ENCODE measurements at regions not wholly inside any gene's neighbourhood (a gene's known extent, or its start where the extent isn't known, plus 50 kb on each side); places are given as distances from the start of the nearest gene placed in this dataset.

DNA sequence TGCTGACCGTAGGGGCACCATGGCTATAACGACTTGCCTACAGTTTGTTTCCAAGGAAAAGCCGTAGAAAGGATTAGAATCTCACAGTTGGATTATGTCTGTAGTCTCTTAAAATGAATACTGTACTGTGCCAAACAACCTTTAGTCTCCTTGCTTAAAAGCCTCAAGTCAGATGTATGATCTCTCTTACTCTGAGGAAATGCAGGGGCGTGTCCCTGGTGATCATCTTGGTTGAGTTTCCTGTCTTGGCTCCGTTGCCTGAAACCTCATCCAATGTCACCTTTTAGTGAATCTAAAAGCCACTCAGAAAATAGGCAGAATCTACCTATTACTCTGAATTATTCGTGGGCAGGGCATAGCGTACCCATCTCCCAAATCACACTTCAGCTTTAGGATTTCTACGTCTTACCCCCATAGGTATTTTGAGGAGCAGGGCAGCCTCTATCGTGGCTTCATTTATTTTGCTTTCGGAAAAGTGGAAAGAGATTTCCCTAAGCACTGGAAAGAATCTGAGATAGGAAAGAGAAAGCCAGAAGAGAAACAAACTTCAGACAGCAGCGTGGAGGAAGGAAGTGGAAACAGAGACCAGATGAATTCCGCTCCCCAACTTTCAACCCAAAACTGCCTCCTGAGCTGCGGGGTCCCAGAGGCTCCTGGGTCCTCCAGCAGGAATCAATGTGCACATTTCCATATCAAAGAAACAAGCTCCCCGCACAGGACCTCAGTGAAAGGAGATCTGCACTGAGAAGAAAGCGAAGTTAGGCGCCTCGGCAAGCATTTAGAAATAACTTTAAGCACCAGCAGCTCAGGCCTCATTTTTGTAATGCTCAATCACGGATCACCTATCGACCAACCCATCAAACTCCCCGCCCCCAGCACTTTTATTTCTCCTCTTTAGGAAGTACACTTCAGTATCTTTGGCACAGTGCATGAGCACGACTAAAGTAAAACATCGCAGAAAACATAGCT, 245.8 kb downstream of the ETS1 start:
- no peak for DNase-seq (ENCODE audit: low spot score)
- no peak for ATAC-seq (ENCODE audit: low FRiP score)

DNA sequence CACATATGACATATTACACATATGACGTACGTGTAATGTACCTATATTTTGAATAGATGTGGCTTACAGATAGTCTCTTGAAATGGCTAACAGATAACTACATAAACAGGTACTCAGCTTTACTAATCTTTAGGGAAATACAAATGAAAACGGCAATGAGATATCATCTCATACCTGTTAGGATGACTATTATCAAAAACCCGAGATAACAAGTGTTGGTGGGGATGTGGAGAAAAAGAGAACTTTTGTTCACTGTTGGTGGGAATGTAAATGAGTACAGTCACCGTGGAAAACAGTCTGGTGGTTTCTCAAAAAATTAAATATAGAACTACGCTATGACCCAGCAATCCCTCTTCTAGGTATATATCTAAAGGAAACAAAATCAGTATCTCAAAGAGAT, 247.6 kb downstream of the ETS1 start:
- TF ChIP-seq, protein P1, sequence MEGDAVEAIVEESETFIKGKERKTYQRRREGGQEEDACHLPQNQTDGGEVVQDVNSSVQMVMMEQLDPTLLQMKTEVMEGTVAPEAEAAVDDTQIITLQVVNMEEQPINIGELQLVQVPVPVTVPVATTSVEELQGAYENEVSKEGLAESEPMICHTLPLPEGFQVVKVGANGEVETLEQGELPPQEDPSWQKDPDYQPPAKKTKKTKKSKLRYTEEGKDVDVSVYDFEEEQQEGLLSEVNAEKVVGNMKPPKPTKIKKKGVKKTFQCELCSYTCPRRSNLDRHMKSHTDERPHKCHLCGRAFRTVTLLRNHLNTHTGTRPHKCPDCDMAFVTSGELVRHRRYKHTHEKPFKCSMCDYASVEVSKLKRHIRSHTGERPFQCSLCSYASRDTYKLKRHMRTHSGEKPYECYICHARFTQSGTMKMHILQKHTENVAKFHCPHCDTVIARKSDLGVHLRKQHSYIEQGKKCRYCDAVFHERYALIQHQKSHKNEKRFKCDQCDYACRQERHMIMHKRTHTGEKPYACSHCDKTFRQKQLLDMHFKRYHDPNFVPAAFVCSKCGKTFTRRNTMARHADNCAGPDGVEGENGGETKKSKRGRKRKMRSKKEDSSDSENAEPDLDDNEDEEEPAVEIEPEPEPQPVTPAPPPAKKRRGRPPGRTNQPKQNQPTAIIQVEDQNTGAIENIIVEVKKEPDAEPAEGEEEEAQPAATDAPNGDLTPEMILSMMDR (IDR thresholded peaks at IDR 0.05) = no peak

More for the DNA sequence above, 245.8 kb downstream of the ETS1 start:
- TF ChIP-seq, protein P1 (IDR thresholded peaks at IDR 0.05) = no peak

DNA sequence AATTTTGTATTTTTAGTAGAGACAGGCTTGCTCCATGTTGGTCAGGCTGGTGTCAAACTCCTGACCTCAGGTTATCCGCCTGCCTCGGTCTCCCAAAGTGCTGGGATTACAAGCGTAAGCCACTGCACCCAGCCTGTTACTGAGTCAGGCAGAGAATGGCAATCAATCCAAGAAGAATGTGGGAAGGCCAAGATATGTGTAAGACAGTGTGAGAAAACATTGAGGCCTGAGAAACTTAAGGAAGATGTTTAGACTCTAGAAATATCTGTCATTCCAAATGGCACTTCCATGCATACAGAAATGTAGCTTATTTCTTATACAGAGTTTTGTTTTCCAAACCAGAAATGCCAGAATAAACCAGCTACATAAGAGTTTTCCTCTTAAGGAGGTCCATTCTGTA, 248.5 kb downstream of the ETS1 start:
- no peak for ATAC-seq (ENCODE audit: low FRiP score)
- no peak for DNase-seq (ENCODE audit: low spot score)
- TF ChIP-seq, protein P1 (IDR thresholded peaks at IDR 0.05) = no peak

More for the DNA sequence above, 247.6 kb downstream of the ETS1 start:
- DNase-seq (ENCODE audit: low spot score) = no peak
- ATAC-seq (ENCODE audit: low FRiP score) = no peak

DNA sequence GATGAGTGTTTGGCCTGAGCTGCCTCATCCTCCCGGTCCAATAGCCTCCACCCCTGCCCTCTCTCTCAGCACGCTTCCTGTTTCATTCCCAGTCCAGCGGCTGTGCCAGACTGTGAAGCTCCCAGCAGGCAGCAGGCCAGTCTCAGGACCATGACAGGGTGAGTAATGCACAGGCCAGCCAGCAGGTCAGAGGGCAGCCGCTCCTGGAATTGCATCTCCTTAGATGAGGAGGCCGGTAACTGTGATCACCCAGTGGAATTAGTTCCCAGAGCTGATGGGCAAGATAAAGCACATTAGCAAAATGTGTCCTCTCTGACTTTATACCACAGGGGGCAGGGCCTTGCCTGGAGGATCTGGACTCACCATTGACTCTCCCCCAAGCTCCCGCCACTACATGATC, 251.2 kb downstream of the ETS1 start:
- DNase-seq (ENCODE audit: low spot score) (no peak), ATAC-seq (ENCODE audit: low FRiP score) (peak; percentile 65)
- TF ChIP-seq, protein P1 (IDR thresholded peaks at IDR 0.05) = no peak

DNA sequence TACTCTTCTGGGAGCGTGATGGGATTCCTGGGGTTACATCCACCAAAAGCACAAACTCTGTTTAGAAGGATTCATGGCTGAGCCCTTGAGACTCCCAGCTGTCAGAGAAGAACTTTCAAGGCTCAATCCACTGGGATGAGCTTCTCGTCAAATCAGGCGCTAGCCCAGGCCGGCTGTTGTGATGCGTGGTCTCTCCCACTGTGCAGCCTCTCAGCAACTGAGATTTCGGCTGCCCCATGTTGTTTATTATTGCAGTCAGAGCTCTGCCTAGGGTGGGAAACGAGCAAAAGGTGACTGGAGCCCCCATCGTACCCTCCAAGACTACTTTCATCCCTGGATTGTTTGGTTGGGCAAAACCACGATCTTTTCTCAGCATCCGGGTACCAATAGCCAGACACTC, 251.6 kb downstream of the ETS1 start:
- DNase-seq (ENCODE audit: low spot score) (no peak), ATAC-seq (ENCODE audit: low FRiP score) (no peak)
- TF ChIP-seq, protein P1 (IDR thresholded peaks at IDR 0.05) = no peak

DNA sequence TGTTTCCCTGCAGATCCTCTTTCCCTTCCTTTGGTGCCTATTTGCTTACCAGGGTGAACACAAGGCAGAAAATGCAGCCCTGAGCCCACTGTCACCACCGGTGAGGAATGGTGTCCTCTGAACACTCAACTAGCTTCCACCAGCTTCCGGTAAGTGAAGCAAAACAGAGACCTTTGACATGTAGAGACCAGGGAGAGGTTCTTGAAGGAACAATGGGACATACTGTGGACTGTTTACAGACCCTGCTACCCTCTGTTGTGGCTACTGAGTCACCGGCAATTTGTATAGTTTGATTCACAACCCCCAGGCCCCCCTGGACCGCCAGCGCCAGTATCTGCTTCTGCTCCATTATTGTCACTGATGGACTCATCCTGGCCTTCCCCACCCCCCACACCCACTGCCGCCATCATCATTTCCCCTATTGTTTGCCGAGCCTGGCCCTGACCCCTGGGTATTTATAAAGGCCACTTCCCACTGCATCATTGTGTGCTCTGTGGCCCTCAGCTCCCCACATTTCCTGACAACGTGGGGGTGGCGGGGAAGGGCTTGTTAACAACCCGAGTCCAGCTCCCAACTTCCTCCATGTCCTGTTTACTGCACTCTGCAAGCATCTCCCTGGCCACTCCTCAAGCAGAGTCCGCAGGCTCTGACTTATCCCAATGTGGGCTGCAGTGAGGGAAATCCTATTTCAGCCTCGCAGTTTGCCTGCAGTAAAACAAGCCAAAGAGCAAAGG, 252.9 kb downstream of the ETS1 start:
- DNase-seq (ENCODE audit: low spot score) = no peak
- TF ChIP-seq, protein P1 (IDR thresholded peaks at IDR 0.05) = no peak
- peak; percentile 42 for ATAC-seq (ENCODE audit: low FRiP score)

Measured in omental fat pad (tissue), 3 donors.